ENCODE measurements at regions not wholly inside any gene's neighbourhood (a gene's known extent, or its start where the extent isn't known, plus 50 kb on each side); places are given as distances from the start of the nearest gene placed in this dataset.

DNA sequence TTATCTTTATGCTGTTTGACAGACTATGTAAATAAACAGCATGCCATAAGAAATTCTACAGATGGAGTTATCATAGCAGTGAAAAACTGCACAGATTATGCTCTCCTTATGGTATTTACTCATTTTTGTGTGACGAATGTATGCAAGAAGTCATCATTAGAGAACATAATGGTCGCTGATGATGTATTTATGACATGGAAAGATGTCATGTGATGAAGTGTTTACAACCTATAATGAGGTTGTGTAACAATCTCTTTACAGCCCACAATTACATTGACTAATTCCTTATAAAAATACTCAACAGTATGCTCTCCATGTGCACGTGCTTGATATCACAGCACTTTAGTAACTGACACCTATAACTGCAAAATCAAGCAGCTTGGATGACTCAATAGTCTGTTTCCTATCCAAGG, 192.4 kb downstream of the BMP2 start:
- no peak for TF ChIP-seq POLR2AphosphoS5 (IDR thresholded peaks at IDR 0.05; ENCODE audit: low read depth, low read length)
- TF ChIP-seq POLR2A (IDR thresholded peaks at IDR 0.05; ENCODE audit: low read depth, low read length): no peak

All from GM12891 (cell line).